ENCODE measurements at regions not wholly inside any gene's neighbourhood (a gene's known extent, or its start where the extent isn't known, plus 50 kb on each side); places are given as distances from the start of the nearest gene placed in this dataset.

DNA sequence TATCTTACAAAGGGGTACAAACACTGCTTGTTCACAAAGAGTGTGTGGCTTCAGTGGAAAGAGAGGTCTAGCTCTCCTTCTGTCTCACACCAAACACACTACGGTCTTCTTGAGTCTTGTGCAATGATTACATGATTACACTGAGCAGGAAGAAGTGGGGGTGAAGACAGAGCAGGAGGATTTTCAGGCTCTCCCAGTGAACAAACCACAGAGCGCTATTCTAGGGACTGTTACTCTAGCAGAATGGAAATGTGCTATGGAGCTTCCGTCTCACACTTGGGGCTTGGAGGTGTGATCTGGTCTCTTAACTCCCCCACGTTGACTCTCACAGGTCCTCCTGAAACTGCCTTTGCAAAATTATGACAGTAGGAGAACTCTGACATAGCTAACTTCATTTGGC, 203.4 kb downstream of the MYLK4 start:
- Histone ChIP-seq H3K4me2 (no peak overlapping the region), H3K79me2 (ENCODE audit: low read depth) (no peaks in the 10 kb centered on the region), H3K27ac (no peak overlapping the region), H3K27me3 (ENCODE audit: insufficient read depth, low read depth) (no peaks in the 10 kb centered on the region), H2AFZ (no peak overlapping the region), H3K9me3 (ENCODE audit: insufficient read depth, low read depth) (no peaks in the 10 kb centered on the region), H3K4me3 (no peak overlapping the region), H3K36me3 (ENCODE audit: low read depth) (no peaks in the 10 kb centered on the region), H3K9me2 (ENCODE audit: insufficient read depth) (no peaks in the 10 kb centered on the region), H3K4me1 (replicated peaks; ENCODE audit: insufficient read depth) (peaks cover 23% of the 10 kb centered on the region), H4K20me1 (ENCODE audit: insufficient read depth) (no peaks in the 10 kb centered on the region), H3F3A (ENCODE audit: insufficient read depth, low read depth) (peaks cover 4% of the 10 kb centered on the region; the same call in 1 of the 2 replicates)
- intact Hi-C loops (cut with micrococcal nuclease; ENCODE audit: unreplicated experiment) = no loop called here
- POLR2A ChIA-PET (ENCODE audit: unreplicated experiment) = no interaction called here
- no peak for DNase-seq
- TF ChIP-seq, protein P1, sequence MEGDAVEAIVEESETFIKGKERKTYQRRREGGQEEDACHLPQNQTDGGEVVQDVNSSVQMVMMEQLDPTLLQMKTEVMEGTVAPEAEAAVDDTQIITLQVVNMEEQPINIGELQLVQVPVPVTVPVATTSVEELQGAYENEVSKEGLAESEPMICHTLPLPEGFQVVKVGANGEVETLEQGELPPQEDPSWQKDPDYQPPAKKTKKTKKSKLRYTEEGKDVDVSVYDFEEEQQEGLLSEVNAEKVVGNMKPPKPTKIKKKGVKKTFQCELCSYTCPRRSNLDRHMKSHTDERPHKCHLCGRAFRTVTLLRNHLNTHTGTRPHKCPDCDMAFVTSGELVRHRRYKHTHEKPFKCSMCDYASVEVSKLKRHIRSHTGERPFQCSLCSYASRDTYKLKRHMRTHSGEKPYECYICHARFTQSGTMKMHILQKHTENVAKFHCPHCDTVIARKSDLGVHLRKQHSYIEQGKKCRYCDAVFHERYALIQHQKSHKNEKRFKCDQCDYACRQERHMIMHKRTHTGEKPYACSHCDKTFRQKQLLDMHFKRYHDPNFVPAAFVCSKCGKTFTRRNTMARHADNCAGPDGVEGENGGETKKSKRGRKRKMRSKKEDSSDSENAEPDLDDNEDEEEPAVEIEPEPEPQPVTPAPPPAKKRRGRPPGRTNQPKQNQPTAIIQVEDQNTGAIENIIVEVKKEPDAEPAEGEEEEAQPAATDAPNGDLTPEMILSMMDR (conservative IDR thresholded peaks at IDR 0.05) = no peak
- no peak for TF ChIP-seq EZH2 (IDR thresholded peaks at IDR 0.05; ENCODE audit: low read depth)
- CTCF ChIA-PET = no interaction called here
- no TSS peak for BruUV-seq (replicated peaks)

DNA sequence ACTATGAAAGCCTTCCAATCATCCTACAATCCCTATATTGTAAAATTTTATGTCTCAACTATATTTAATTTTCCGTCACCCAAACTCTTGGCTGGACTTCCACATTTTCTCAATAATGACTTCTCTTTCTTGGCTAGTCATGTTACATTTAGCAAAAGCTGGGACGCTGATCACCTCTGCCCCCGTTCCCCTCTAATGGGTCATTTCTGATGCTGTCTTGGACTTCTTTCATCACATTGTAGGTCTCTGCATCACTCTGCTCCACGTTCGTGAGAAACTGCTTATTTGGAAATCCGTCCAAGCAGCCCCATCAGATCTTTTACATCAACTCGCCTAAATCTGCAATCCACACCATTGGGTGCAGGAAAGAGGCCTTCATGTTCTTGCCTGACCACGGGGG, 203.8 kb downstream of the MYLK4 start:
- Histone ChIP-seq H3K36me3 (ENCODE audit: low read depth) (no peaks in the 10 kb centered on the region), H2AFZ (no peak overlapping the region), H3K4me2 (no peak overlapping the region), H3K4me1 (replicated peaks; ENCODE audit: insufficient read depth) (peaks cover 27% of the 10 kb centered on the region), H3F3A (ENCODE audit: insufficient read depth, low read depth) (peaks cover 4% of the 10 kb centered on the region; the same call in 1 of the 2 replicates), H3K79me2 (ENCODE audit: low read depth) (no peaks in the 10 kb centered on the region), H3K27ac (no peak overlapping the region), H3K4me3 (no peak overlapping the region), H4K20me1 (ENCODE audit: insufficient read depth) (no peaks in the 10 kb centered on the region), H3K9me2 (ENCODE audit: insufficient read depth) (no peaks in the 10 kb centered on the region), H3K9me3 (ENCODE audit: insufficient read depth, low read depth) (no peaks in the 10 kb centered on the region), H3K27me3 (ENCODE audit: insufficient read depth, low read depth) (no peaks in the 10 kb centered on the region)
- ChIA-PET CTCF (no interaction called here), POLR2A (ENCODE audit: unreplicated experiment) (no interaction called here)
- TF ChIP-seq, protein P1 (conservative IDR thresholded peaks at IDR 0.05) = no peak
- TF ChIP-seq EZH2 (IDR thresholded peaks at IDR 0.05; ENCODE audit: low read depth) = no peak
- DNase-seq = no peak
- intact Hi-C loops (cut with micrococcal nuclease; ENCODE audit: unreplicated experiment) = no loop called here
- BruUV-seq (replicated peaks) = no TSS peak

DNA sequence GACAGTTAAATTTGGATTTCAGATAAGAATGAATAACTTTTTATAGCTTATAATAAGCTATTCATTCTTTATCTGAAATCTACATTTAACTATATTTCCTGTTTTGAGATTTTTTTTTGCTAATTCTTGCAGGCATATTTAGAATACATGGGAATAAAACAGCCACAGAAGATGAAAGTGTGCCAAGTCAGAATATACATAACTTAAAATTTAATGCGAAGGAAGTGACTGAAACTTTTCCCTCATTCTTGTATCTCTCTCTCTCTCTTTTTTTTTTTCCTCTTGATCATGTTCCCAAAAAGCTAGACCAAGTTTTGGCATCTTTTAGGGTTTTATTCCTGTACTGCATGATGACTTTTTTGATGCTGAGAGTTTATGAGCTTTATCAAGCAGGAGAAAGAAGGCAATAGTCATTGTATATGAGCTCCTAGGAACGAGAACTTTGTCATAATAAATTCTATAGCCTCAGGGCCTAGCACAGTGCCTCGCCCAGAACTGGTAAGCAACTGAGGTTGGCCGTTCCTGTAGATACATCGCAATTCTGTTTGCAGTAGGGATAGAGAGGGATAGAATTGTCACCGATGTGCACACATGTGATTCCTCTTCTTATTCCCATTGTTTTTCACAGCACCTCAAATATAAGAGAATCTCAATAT, 205.2 kb downstream of the MYLK4 start:
- ChIA-PET CTCF (no interaction called here), POLR2A (ENCODE audit: unreplicated experiment) (no interaction called here)
- H3K27ac ChIP-seq = no peak overlapping the region
- H3K36me3 ChIP-seq (ENCODE audit: low read depth) = no peaks in the 10 kb centered on the region
- no peaks in the 10 kb centered on the region for H3K27me3 ChIP-seq (ENCODE audit: insufficient read depth, low read depth)
- H3K4me2 ChIP-seq = peak overlapping the region; percentile 19; the same call in 1 of the 2 replicates
- no peaks in the 10 kb centered on the region for H3K79me2 ChIP-seq (ENCODE audit: low read depth)
- DNase-seq = no peak
- no peaks in the 10 kb centered on the region for H3K9me2 ChIP-seq (ENCODE audit: insufficient read depth)
- H3K4me1 ChIP-seq (replicated peaks; ENCODE audit: insufficient read depth) = peaks cover 33% of the 10 kb centered on the region
- no peaks in the 10 kb centered on the region for H3K9me3 ChIP-seq (ENCODE audit: insufficient read depth, low read depth)
- no TSS peak for BruUV-seq (replicated peaks)
- H3F3A ChIP-seq (ENCODE audit: insufficient read depth, low read depth) = peaks cover 4% of the 10 kb centered on the region; the same call in 1 of the 2 replicates
- H2AFZ ChIP-seq = no peak overlapping the region
- intact Hi-C loops (cut with micrococcal nuclease; ENCODE audit: unreplicated experiment) = no loop called here
- H3K4me3 ChIP-seq = no peak overlapping the region
- no peaks in the 10 kb centered on the region for H4K20me1 ChIP-seq (ENCODE audit: insufficient read depth)
- TF ChIP-seq, protein P1 (conservative IDR thresholded peaks at IDR 0.05) = no peak
- no peak for TF ChIP-seq EZH2 (IDR thresholded peaks at IDR 0.05; ENCODE audit: low read depth)
